Prostate gland (tissue), 2 donors: ENCODE measurements at regions not wholly inside any gene's neighbourhood (a gene's known extent, or its start where the extent isn't known, plus 50 kb on each side); places are given as distances from the start of the nearest gene placed in this dataset.
"Not testable (repeated sequence)": the region's sequence is repeated elsewhere in the genome, so short reads cannot be mapped to it uniquely, and the experiment has no call there.

Experiments used
- POLR2A ChIP-seq: fragments of 450-650 bp; IDR thresholded peaks from one replicate; pipeline ENCODE4 v1.6.1; 2016; ENCODE audit warnings: antibody characterized with exemption, mild to moderate bottlenecking
- POLR2AphosphoS5 ChIP-seq: sonication (generic); formaldehyde crosslinking; IDR thresholded peaks from one replicate; pipeline ENCODE4 v1.6.1; 2017; ENCODE audit warnings: antibody characterized with exemption
- TF ChIP-seq, protein P1 (sequence below), 4 experiments: fragments of 200-600 bp in 2 of 4; fragments of 450-650 bp in 2 of 4; sonication (generic) in 2 of 4; IDR thresholded peaks; 1 replicate in 3 of 4; 2 replicates in 1 of 4; pipeline ENCODE4 v1.5.1; 2016 to 2019; ENCODE audit warnings: antibody characterized with exemption in 4 of 4, mild to moderate bottlenecking in 2 of 4, moderate library complexity in 2 of 4

DNA sequence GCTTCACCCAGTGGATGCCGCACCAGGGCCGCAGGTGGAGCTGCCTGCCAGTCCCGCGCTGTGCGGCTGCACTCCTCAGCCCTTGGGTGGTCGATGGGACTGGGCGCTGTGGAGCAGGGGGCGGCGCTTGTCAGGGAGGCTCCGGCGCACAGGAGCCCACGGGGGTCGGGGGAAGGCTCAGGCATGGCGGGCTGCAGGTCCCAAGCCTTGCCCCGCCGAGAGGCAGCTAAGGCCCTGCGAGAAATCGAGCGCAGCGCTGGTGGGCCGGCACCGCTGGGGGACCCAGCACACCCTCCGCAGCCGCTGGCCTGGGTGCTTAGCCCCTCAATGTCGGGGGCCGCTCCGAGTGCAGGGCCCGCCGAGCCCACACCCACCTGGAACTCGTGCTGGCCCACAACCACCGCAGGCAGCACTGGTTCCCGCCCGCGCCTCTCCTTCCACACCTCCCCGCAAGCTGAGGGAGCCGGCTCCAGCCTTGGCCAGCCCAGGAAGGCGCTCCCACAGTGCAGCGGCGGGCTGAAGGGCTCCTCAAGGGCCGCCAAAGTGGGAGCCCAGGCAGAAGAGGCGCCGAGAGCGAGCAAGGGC, 725.5 kb upstream of the CA10 start:
- TF ChIP-seq, protein P1, sequence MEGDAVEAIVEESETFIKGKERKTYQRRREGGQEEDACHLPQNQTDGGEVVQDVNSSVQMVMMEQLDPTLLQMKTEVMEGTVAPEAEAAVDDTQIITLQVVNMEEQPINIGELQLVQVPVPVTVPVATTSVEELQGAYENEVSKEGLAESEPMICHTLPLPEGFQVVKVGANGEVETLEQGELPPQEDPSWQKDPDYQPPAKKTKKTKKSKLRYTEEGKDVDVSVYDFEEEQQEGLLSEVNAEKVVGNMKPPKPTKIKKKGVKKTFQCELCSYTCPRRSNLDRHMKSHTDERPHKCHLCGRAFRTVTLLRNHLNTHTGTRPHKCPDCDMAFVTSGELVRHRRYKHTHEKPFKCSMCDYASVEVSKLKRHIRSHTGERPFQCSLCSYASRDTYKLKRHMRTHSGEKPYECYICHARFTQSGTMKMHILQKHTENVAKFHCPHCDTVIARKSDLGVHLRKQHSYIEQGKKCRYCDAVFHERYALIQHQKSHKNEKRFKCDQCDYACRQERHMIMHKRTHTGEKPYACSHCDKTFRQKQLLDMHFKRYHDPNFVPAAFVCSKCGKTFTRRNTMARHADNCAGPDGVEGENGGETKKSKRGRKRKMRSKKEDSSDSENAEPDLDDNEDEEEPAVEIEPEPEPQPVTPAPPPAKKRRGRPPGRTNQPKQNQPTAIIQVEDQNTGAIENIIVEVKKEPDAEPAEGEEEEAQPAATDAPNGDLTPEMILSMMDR (IDR thresholded peaks at IDR 0.05), result not testable (repeated sequence)
- not testable (repeated sequence) for TF ChIP-seq POLR2A, POLR2AphosphoS5
